ENCODE measurements at regions not wholly inside any gene's neighbourhood (a gene's known extent, or its start where the extent isn't known, plus 50 kb on each side); places are given as distances from the start of the nearest gene placed in this dataset.

GRCh38 chr1:244915736-244916135 is 51.4 kb upstream of the HNRNPU start:
- TF ChIP-seq RBAK (tag by site-specific recombination; IDR thresholded peaks at IDR 0.05) (no peak), ZBTB21 (tag by site-specific recombination; IDR thresholded peaks at IDR 0.05) (no peak), ZFP37 (tag by site-specific recombination; IDR thresholded peaks at IDR 0.05) (no peak), ZNF692 (tag by site-specific recombination; IDR thresholded peaks at IDR 0.05) (no peak), ZNF140 (tag by site-specific recombination; IDR thresholded peaks at IDR 0.05) (no peak), ZNF175 (tag by site-specific recombination; IDR thresholded peaks at IDR 0.05) (no peak), ZXDB (tag by site-specific recombination; IDR thresholded peaks at IDR 0.05) (no peak), ZBTB48 (tag by site-specific recombination; IDR thresholded peaks at IDR 0.05) (no peak), ZNF48 (tag by site-specific recombination; IDR thresholded peaks at IDR 0.05) (no peak), IKZF3 (tag by site-specific recombination; IDR thresholded peaks at IDR 0.05) (no peak), ZBTB6 (tag by site-specific recombination; IDR thresholded peaks at IDR 0.05) (no peak), ZNF624 (tag by site-specific recombination; IDR thresholded peaks at IDR 0.05) (no peak), ZFHX2 (tag by site-specific recombination; conservative IDR thresholded peaks at IDR 0.05) (no peak), KLF16 (tag by site-specific recombination; IDR thresholded peaks at IDR 0.05) (no peak), ZNF292 (tag by site-specific recombination; IDR thresholded peaks at IDR 0.05; ENCODE audit: borderline replicate concordance, low read depth) (no peak), ZNF184 (tag by site-specific recombination; IDR thresholded peaks at IDR 0.05) (no peak)
- ChIA-PET CTCF (interaction anchor here (0.7 kb wide), 1 partner anchor 714 kb away, joined by 3 read pairs; no protein-coding TSS in a partner anchor), POLR2A (no interaction called here)
- H3K9me3 ChIP-seq (ENCODE audit: control insufficient read depth, insufficient read depth, low read depth, low read length): no peaks in the 10 kb centered on the region
- no peak overlapping the region for H3K4me3 ChIP-seq (ENCODE audit: low read depth, low read length)
- H3K27ac ChIP-seq (ENCODE audit: extremely low read depth, low read depth, low read length): no peak overlapping the region
- no peaks in the 10 kb centered on the region for H3K36me3 ChIP-seq (ENCODE audit: control insufficient read depth in 2 of 2, insufficient read depth in 1 of 2, low read length in 2 of 2)
- H3K4me1 ChIP-seq (ENCODE audit: control insufficient read depth, insufficient read depth, low read length): peaks cover 3% of the 10 kb centered on the region; the same call in 1 of the 2 replicates

- ChIA-PET CTCF (no interaction called here), POLR2A (no interaction called here)
- H3K36me3 ChIP-seq (ENCODE audit: control insufficient read depth in 2 of 2, insufficient read depth in 1 of 2, low read length in 2 of 2): no peaks in the 10 kb centered on the region
- no peak overlapping the region for H3K4me3 ChIP-seq (ENCODE audit: low read depth, low read length)
- H3K27ac ChIP-seq (ENCODE audit: extremely low read depth, low read depth, low read length): no peak overlapping the region
- TF ChIP-seq ZSCAN30 (tag by site-specific recombination; IDR thresholded peaks at IDR 0.05): 0 out of 2 replicates have a peak, but pooled peaks have one; percentile 25
- no peak for TF ChIP-seq ZNF518A (tag by site-specific recombination; conservative IDR thresholded peaks at IDR 0.05; ENCODE audit: low read depth)
- no peak for TF ChIP-seq ZNF449 (tag by site-specific recombination; IDR thresholded peaks at IDR 0.05)
- TF ChIP-seq ZSCAN18 (tag by site-specific recombination; IDR thresholded peaks at IDR 0.05): no peak
- TF ChIP-seq BCL6B (tag by site-specific recombination; IDR thresholded peaks at IDR 0.05): peak; percentile 61; the same call in 1 of the 2 replicates
- TF ChIP-seq ZNF391 (tag by site-specific recombination; IDR thresholded peaks at IDR 0.05; ENCODE audit: borderline replicate concordance, low read depth): no peak
- H3K4me1 ChIP-seq (ENCODE audit: control insufficient read depth, insufficient read depth, low read length): peaks cover 3% of the 10 kb centered on the region; the same call in 1 of the 2 replicates
- no peaks in the 10 kb centered on the region for H3K9me3 ChIP-seq (ENCODE audit: control insufficient read depth, insufficient read depth, low read depth, low read length)
Measured at GRCh38 chr1:244914761-244915160, 50.4 kb upstream of the HNRNPU start.

Measured in HEK293 (cell line).